RWPE2 (cell line): ENCODE measurements at regions not wholly inside any gene's neighbourhood (a gene's known extent, or its start where the extent isn't known, plus 50 kb on each side); places are given as distances from the start of the nearest gene placed in this dataset.
A peak's percentile ranks its signal among the peaks of the same experiment; 100 is the strongest.

ENCODE experiments used
- ATAC-seq: fragments of 200-7000 bp; cut with Tn5 transposase; 3 replicates; pipeline ENCODE4 v1.9.1; 2021; ENCODE audit warnings: low read depth
- DNase-seq: peaks from one replicate; pipeline ENCODE4 v3.0.0-alpha.2; 2020; ENCODE audit warnings: low spot score
- H3K27ac ChIP-seq: fragments of 450-650 bp; 2 replicates; pipeline ENCODE4 v1.5.1; 2017; ENCODE audit warnings: mild to moderate bottlenecking; ENCODE audit not compliant: poor library complexity, severe bottlenecking
- H3K27me3 ChIP-seq: fragments of 250-450 bp; sonication (Bioruptor Pico); 2 replicates; pipeline ENCODE4 v1.5.1; 2021; ENCODE audit warnings: mild to moderate bottlenecking, moderate library complexity; ENCODE audit not compliant: insufficient read depth, poor library complexity, severe bottlenecking
- H3K36me3 ChIP-seq: fragments of 250-450 bp; sonication (Bioruptor Pico); 2 replicates; pipeline ENCODE4 v1.5.1; 2020; ENCODE audit warnings: low read depth, mild to moderate bottlenecking, moderate library complexity
- H3K4me1 ChIP-seq: fragments of 250-450 bp; sonication (Bioruptor Pico); 2 replicates; pipeline ENCODE4 v1.5.1; 2021; ENCODE audit warnings: mild to moderate bottlenecking, moderate library complexity; ENCODE audit not compliant: insufficient read depth, poor library complexity, severe bottlenecking
- H3K4me3 ChIP-seq: fragments of 250-450 bp; sonication (Bioruptor Pico); 2 replicates; pipeline ENCODE4 v1.5.1; 2021; ENCODE audit warnings: mild to moderate bottlenecking, moderate library complexity; ENCODE audit not compliant: severe bottlenecking
- H3K9me3 ChIP-seq: fragments of 250-450 bp; sonication (Bioruptor Pico); 2 replicates; pipeline ENCODE4 v1.5.1; 2021; ENCODE audit warnings: mild to moderate bottlenecking, moderate library complexity; ENCODE audit not compliant: severe bottlenecking
- TF ChIP-seq, protein P1 (sequence below): fragments of 450-650 bp; IDR thresholded peaks from one replicate; pipeline ENCODE4 v1.5.1; 2017; ENCODE audit warnings: mild to moderate bottlenecking, moderate library complexity; ENCODE audit not compliant: poor library complexity, severe bottlenecking

DNA sequence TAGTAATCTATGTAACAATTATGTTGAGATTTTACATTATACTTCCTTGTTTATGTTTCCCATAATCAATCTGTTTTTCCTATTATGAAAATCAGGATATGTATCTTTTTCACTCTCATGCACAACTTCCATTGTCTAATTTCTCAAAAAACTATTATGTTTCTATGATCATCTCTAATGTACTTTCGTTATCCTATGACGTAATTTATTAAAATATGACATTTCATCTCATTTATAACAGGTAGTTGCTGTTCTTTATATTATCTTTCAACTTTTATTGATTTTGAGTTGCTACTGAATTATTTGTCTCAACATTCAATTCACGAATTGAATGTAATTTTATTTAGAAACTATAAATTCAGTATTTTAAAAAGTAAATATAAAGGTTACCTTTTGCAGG lies 100.8 kb upstream of the MAGEB18 start:
- Histone ChIP-seq H3K4me1 (no peaks in the 10 kb centered on the region), H3K27me3 (no peaks in the 10 kb centered on the region), H3K9me3 (no peaks in the 10 kb centered on the region), H3K27ac (no peak overlapping the region), H3K36me3 (no peaks in the 10 kb centered on the region), H3K4me3 (no peak overlapping the region)
- DNase-seq: no peak
- ATAC-seq: no peak
- TF ChIP-seq, protein P1, sequence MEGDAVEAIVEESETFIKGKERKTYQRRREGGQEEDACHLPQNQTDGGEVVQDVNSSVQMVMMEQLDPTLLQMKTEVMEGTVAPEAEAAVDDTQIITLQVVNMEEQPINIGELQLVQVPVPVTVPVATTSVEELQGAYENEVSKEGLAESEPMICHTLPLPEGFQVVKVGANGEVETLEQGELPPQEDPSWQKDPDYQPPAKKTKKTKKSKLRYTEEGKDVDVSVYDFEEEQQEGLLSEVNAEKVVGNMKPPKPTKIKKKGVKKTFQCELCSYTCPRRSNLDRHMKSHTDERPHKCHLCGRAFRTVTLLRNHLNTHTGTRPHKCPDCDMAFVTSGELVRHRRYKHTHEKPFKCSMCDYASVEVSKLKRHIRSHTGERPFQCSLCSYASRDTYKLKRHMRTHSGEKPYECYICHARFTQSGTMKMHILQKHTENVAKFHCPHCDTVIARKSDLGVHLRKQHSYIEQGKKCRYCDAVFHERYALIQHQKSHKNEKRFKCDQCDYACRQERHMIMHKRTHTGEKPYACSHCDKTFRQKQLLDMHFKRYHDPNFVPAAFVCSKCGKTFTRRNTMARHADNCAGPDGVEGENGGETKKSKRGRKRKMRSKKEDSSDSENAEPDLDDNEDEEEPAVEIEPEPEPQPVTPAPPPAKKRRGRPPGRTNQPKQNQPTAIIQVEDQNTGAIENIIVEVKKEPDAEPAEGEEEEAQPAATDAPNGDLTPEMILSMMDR: no peak

DNA sequence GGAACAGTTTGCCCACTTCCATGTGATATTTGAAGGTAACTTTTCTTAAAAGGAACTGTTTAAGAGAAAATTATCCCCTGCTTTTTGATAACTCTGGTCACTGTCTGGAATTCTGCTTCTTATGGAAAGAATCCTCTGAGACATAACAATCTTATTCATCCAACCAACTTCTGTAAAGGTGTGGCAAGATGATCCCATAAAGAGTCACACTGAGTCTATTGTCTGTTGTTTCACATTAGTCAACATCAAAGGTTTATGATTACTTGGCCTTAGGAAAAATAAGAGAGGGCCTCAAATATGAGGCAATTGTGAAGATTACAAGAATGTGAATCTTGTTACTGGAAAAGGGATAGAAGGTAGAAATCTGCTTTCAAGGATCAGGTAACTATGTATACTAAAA lies 88.0 kb upstream of the MAGEB18 start:
- H3K36me3 ChIP-seq: no peaks in the 10 kb centered on the region
- DNase-seq (no peak), ATAC-seq (peak; percentile 61)
- no peaks in the 10 kb centered on the region for H3K27me3 ChIP-seq
- peak overlapping the region; percentile 12 for H3K27ac ChIP-seq
- no peaks in the 10 kb centered on the region for H3K4me1 ChIP-seq
- no peaks in the 10 kb centered on the region for H3K9me3 ChIP-seq
- TF ChIP-seq, protein P1: no peak
- H3K4me3 ChIP-seq: no peak overlapping the region

DNA sequence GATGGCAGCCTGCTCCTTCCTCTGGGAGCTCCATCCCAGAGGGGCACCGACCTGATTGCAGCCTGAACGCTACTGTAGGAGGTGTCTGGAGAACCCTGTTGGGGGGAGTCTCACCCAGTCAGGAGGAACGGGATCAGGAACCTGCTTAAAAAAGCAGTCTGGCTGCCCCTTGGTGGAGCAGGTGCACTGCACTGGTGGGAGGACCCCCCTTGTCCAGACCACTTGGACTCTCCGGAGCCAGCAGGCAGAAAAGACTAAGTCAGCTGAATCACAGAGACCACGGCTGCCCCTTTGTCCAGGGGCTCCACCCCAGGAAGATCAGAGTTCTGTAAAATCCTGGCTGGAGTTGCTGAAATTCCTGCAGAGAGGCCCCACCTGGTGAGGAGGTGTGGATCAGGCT lies 67.3 kb upstream of the MAGEB18 start:
- no peaks in the 10 kb centered on the region for H3K27me3 ChIP-seq

DNA sequence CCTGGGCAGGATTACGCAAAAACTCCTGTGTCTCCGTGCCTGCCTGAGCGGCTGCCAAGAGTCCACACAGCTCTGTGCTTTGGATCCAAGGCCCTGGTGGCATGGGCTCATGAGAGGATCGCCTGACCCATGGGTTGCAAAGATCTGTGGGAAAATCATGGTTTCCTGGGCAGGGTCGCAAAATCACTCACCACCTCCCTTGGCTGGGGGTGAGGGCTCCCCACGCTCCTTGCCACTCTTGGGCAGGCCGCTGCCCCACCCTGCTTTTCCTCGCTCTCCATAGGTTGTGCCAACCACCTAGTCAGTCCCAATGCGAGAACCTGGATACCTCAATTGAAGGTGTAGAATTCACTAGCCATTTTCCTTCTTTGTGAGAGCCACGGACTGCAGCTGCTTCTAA lies 66.5 kb upstream of the MAGEB18 start:
- no peaks in the 10 kb centered on the region for H3K9me3 ChIP-seq
- no peaks in the 10 kb centered on the region for H3K4me1 ChIP-seq
- no peaks in the 10 kb centered on the region for H3K27me3 ChIP-seq
- TF ChIP-seq, protein P1: no peak
- no peaks in the 10 kb centered on the region for H3K36me3 ChIP-seq
- no peak for ATAC-seq
- DNase-seq: no peak
- no peak overlapping the region for H3K27ac ChIP-seq
- H3K4me3 ChIP-seq: no peak overlapping the region

More for the DNA sequence above, 67.3 kb upstream of the MAGEB18 start:
- Histone ChIP-seq H3K9me3 (no peaks in the 10 kb centered on the region), H3K36me3 (no peaks in the 10 kb centered on the region), H3K27ac (no peak overlapping the region), H3K4me1 (no peaks in the 10 kb centered on the region), H3K4me3 (no peak overlapping the region)
- no peak for ATAC-seq
- TF ChIP-seq, protein P1: no peak
- no peak for DNase-seq

DNA sequence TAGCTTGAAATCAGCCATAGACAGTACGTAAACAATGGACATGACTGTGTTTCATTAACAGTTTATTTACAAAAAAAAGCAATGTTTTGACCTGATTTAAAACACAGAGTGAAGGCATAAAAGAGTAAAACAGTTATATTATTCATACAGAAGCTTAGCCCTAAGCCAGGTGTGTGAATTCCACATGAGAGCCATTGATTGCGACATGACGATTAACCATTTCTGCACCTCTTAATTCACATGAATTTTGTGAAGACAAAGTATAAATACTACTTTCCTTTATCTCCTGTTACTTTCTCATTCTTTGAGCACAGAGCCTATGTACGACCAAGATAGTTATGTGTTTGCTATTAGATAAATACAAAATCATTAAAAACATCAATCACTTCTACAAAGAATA lies 55.0 kb upstream of the MAGEB18 start:
- no peak overlapping the region for H3K4me3 ChIP-seq
- no peaks in the 10 kb centered on the region for H3K9me3 ChIP-seq
- no peaks in the 10 kb centered on the region for H3K36me3 ChIP-seq
- H3K27ac ChIP-seq: no peak overlapping the region
- no peaks in the 10 kb centered on the region for H3K4me1 ChIP-seq
- DNase-seq: no peak
- H3K27me3 ChIP-seq: no peaks in the 10 kb centered on the region
- TF ChIP-seq, protein P1: no peak
- no peak for ATAC-seq
